WTC11 (cell line): ENCODE measurements at regions not wholly inside any gene's neighbourhood (a gene's known extent, or its start where the extent isn't known, plus 50 kb on each side); places are given as distances from the start of the nearest gene placed in this dataset.

Source experiments
- ATAC-seq: fragments of 200-7000 bp; cut with Tn5 transposase; 2 replicates; pipeline ENCODE4 v1.10.0; 2021; ENCODE audit warnings: mild to moderate bottlenecking, moderate library complexity
- CTCF ChIA-PET: fragments of 300-600 bp; sonication (Branson Sonifier 250); formaldehyde crosslinking; loops from one replicate; lab custom pipeline; 2021; ENCODE audit warnings: antibody characterized with exemption; lab: Charles Lee
- POLR2A ChIA-PET: fragments of 350-600 bp; sonication (Branson Sonifier 250); formaldehyde crosslinking; loops from one replicate; lab custom pipeline; 2021; ENCODE audit warnings: antibody characterized with exemption; lab: Charles Lee
- DNase-seq: peaks from one replicate; pipeline ENCODE4 v3.0.0; 2021; ENCODE audit warnings: low spot score
- H3K27ac Mint-ChIP-seq: 2 replicates; pipeline ENCODE4 v1.8.0; 2021; ENCODE audit warnings: mixed read lengths
- H3K27me3 Mint-ChIP-seq: 2 replicates; pipeline ENCODE4 v1.8.0; 2021; ENCODE audit warnings: low read depth, mild to moderate bottlenecking, moderate library complexity, mixed read lengths
- H3K36me3 Mint-ChIP-seq: 2 replicates; pipeline ENCODE4 v1.8.0; 2021; ENCODE audit warnings: mixed read lengths
- H3K4me1 Mint-ChIP-seq: 2 replicates; pipeline ENCODE4 v1.8.0; 2022; ENCODE audit warnings: mixed read lengths
- H3K4me3 Mint-ChIP-seq: 2 replicates; pipeline ENCODE4 v1.8.0; 2021; ENCODE audit warnings: mild to moderate bottlenecking, moderate library complexity, mixed read lengths
- H3K9me3 Mint-ChIP-seq: 2 replicates; pipeline ENCODE4 v1.8.0; 2021; ENCODE audit warnings: mixed read lengths
- ELF4 ChIP-seq: sonication (generic); formaldehyde crosslinking; IDR thresholded peaks from 2 replicates; pipeline ENCODE4 v1.8.1; 2022; ENCODE audit warnings: low read depth, mild to moderate bottlenecking, moderate library complexity, missing genetic modification reagents
- EMX1 ChIP-seq: fragments of 250-450 bp; sonication (Bioruptor Pico); IDR thresholded peaks from 2 replicates; pipeline ENCODE4 v1.8.0; 2021; ENCODE audit warnings: mild to moderate bottlenecking
- ETV6 ChIP-seq: sonication (generic); formaldehyde crosslinking; IDR thresholded peaks from 2 replicates; pipeline ENCODE4 v1.8.1; 2022; ENCODE audit warnings: mild to moderate bottlenecking, missing genetic modification reagents
- GRHL2 ChIP-seq: fragments of 250-450 bp; sonication (Bioruptor Pico); IDR thresholded peaks from 2 replicates; pipeline ENCODE4 v1.8.0; 2022; ENCODE audit warnings: mild to moderate bottlenecking, moderate library complexity; ENCODE audit not compliant: insufficient replicate concordance, severe bottlenecking
- IRF1 ChIP-seq: sonication (generic); formaldehyde crosslinking; IDR thresholded peaks from 2 replicates; pipeline ENCODE4 v1.8.0; 2023; ENCODE audit warnings: missing genetic modification reagents
- JAZF1 ChIP-seq: fragments of 250-450 bp; sonication (Bioruptor Pico); IDR thresholded peaks from 2 replicates; pipeline ENCODE4 v1.9.0; 2021; ENCODE audit warnings: moderate library complexity, mild to moderate bottlenecking, inconsistent platforms
- MXD4 ChIP-seq: fragments of 250-450 bp; sonication (Bioruptor Pico); IDR thresholded peaks from 2 replicates; pipeline ENCODE4 v1.8.0; 2021; ENCODE audit warnings: mild to moderate bottlenecking, moderate library complexity, borderline replicate concordance
- MYBL2 ChIP-seq: sonication (generic); formaldehyde crosslinking; IDR thresholded peaks from 2 replicates; pipeline ENCODE4 v1.8.1; 2023; ENCODE audit warnings: mild to moderate bottlenecking, moderate library complexity, missing genetic modification reagents
- PREB ChIP-seq: sonication (generic); formaldehyde crosslinking; IDR thresholded peaks from 2 replicates; pipeline ENCODE4 v1.8.1; 2022; ENCODE audit warnings: mild to moderate bottlenecking, missing genetic modification reagents, moderate library complexity, borderline replicate concordance
- PRRX2 ChIP-seq: fragments of 250-450 bp; sonication (Bioruptor Pico); IDR thresholded peaks from 2 replicates; pipeline ENCODE4 v1.8.0; 2021; ENCODE audit warnings: mild to moderate bottlenecking
- RORB ChIP-seq: fragments of 250-450 bp; sonication (Bioruptor Pico); IDR thresholded peaks from 2 replicates; pipeline ENCODE4 v1.9.0; 2021; ENCODE audit warnings: mild to moderate bottlenecking
- SP1 ChIP-seq: sonication (generic); formaldehyde crosslinking; conservative IDR thresholded peaks from 2 replicates; pipeline ENCODE4 v1.8.1; 2022; ENCODE audit warnings: missing genetic modification reagents
- TCF7 ChIP-seq: sonication (generic); formaldehyde crosslinking; IDR thresholded peaks from 2 replicates; pipeline ENCODE4 v1.8.0; 2022; ENCODE audit warnings: mild to moderate bottlenecking, low read depth, missing genetic modification reagents, moderate library complexity
- ZNF121 ChIP-seq: sonication (generic); formaldehyde crosslinking; IDR thresholded peaks from 2 replicates; pipeline ENCODE4 v1.8.0; 2023; ENCODE audit warnings: missing genetic modification reagents
- ZNF317 ChIP-seq: sonication (generic); formaldehyde crosslinking; IDR thresholded peaks from 2 replicates; pipeline ENCODE4 v1.8.1; 2023; ENCODE audit warnings: low read depth, mild to moderate bottlenecking, moderate library complexity, missing genetic modification reagents, borderline replicate concordance
- ZNF396 ChIP-seq: fragments of 250-450 bp; sonication (Bioruptor Pico); IDR thresholded peaks from 2 replicates; pipeline ENCODE4 v1.8.0; 2021; ENCODE audit warnings: mild to moderate bottlenecking, moderate library complexity, borderline replicate concordance
- ZNF671 ChIP-seq: fragments of 250-450 bp; sonication (Bioruptor Pico); IDR thresholded peaks from 2 replicates; pipeline ENCODE4 v1.8.0; 2021; ENCODE audit warnings: mild to moderate bottlenecking
- TF ChIP-seq, protein P1 (sequence below): sonication (generic); formaldehyde crosslinking; IDR thresholded peaks from 2 replicates; pipeline ENCODE4 v1.8.1; 2022; ENCODE audit warnings: low read depth, missing genetic modification reagents, borderline replicate concordance
- TF ChIP-seq, protein P2 (sequence below): sonication (generic); formaldehyde crosslinking; IDR thresholded peaks from 2 replicates; pipeline ENCODE4 v1.8.1; 2022; ENCODE audit warnings: mild to moderate bottlenecking, moderate library complexity, missing genetic modification reagents
- TF ChIP-seq, protein P3 (sequence below): sonication (generic); formaldehyde crosslinking; IDR thresholded peaks from 2 replicates; pipeline ENCODE4 v1.8.0; 2022; ENCODE audit warnings: mild to moderate bottlenecking, missing genetic modification reagents
- TF ChIP-seq, protein P4 (sequence below): sonication (generic); formaldehyde crosslinking; IDR thresholded peaks from 2 replicates; pipeline ENCODE4 v1.8.1; 2023; ENCODE audit warnings: mild to moderate bottlenecking, missing genetic modification reagents
- TF ChIP-seq, protein P5 (sequence below): sonication (generic); formaldehyde crosslinking; IDR thresholded peaks from 2 replicates; pipeline ENCODE4 v1.8.1; 2023; ENCODE audit warnings: mild to moderate bottlenecking, missing genetic modification reagents

GRCh38 chr5:9721161-9721560 is 91.0 kb upstream of the TAS2R1 start:
- CTCF ChIA-PET = no interaction called here
- no peak for ATAC-seq
- POLR2A ChIA-PET = no interaction called here
- DNase-seq = no peak
- no peak overlapping the region for H3K4me3 Mint-ChIP-seq
- no peak overlapping the region for H3K27ac Mint-ChIP-seq
- TF ChIP-seq ZNF396 (no peak), ZNF671 (CRISPR knock-in tag) (no peak), ZNF121 (CRISPR knock-in tag) (no peak), IRF1 (no peak), ZNF317 (CRISPR knock-in tag) (no peak), ETV6 (no peak), PREB (CRISPR knock-in tag) (no peak), TCF7 (CRISPR knock-in tag) (no peak), RORB (CRISPR knock-in tag) (no peak)
- TF ChIP-seq, protein P1, sequence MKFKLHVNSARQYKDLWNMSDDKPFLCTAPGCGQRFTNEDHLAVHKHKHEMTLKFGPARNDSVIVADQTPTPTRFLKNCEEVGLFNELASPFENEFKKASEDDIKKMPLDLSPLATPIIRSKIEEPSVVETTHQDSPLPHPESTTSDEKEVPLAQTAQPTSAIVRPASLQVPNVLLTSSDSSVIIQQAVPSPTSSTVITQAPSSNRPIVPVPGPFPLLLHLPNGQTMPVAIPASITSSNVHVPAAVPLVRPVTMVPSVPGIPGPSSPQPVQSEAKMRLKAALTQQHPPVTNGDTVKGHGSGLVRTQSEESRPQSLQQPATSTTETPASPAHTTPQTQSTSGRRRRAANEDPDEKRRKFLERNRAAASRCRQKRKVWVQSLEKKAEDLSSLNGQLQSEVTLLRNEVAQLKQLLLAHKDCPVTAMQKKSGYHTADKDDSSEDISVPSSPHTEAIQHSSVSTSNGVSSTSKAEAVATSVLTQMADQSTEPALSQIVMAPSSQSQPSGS = no peak
- TF ChIP-seq, protein P2, sequence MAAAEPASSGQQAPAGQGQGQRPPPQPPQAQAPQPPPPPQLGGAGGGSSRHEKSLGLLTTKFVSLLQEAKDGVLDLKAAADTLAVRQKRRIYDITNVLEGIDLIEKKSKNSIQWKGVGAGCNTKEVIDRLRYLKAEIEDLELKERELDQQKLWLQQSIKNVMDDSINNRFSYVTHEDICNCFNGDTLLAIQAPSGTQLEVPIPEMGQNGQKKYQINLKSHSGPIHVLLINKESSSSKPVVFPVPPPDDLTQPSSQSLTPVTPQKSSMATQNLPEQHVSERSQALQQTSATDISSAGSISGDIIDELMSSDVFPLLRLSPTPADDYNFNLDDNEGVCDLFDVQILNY = no peak
- TF ChIP-seq, protein P3, sequence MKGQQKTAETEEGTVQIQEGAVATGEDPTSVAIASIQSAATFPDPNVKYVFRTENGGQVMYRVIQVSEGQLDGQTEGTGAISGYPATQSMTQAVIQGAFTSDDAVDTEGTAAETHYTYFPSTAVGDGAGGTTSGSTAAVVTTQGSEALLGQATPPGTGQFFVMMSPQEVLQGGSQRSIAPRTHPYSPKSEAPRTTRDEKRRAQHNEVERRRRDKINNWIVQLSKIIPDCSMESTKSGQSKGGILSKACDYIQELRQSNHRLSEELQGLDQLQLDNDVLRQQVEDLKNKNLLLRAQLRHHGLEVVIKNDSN (CRISPR knock-in tag) = no peak
- TF ChIP-seq, protein P4, sequence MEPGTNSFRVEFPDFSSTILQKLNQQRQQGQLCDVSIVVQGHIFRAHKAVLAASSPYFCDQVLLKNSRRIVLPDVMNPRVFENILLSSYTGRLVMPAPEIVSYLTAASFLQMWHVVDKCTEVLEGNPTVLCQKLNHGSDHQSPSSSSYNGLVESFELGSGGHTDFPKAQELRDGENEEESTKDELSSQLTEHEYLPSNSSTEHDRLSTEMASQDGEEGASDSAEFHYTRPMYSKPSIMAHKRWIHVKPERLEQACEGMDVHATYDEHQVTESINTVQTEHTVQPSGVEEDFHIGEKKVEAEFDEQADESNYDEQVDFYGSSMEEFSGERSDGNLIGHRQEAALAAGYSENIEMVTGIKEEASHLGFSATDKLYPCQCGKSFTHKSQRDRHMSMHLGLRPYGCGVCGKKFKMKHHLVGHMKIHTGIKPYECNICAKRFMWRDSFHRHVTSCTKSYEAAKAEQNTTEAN = no peak
- TF ChIP-seq, all 79 proteins: peak for 0
- Mint-ChIP-seq H3K36me3 (no peaks in the 10 kb centered on the region), H3K4me1 (peaks cover 7% of the 10 kb centered on the region; the same call in 1 of the 2 replicates), H3K27me3 (no peaks in the 10 kb centered on the region), H3K9me3 (peaks cover 13% of the 10 kb centered on the region)

DNA sequence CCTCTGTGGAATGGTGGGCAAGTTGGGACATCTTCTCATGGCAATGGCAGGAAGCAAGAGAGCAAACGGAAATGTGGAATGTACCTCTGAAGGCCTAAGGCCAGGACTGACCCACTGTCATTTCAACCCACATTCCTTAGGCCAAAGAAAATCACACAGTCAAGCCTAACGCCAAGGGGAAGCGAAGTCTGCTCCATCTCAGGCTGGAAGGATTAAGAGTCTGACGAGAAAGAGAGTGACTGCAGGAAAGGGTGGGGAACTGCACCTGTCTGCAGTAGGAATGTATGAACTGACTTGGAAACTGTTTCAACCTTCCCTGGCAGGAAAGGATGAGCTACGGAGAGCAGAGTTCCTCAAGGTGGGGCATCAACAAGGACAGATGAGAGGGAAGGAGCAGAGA is 90.2 kb upstream of the TAS2R1 start:
- ChIA-PET POLR2A (no interaction called here), CTCF (no interaction called here)
- H3K27ac Mint-ChIP-seq = no peak overlapping the region
- no peak overlapping the region for H3K4me3 Mint-ChIP-seq
- ATAC-seq = peak; percentile 63
- no peaks in the 10 kb centered on the region for H3K36me3 Mint-ChIP-seq
- H3K27me3 Mint-ChIP-seq = no peaks in the 10 kb centered on the region
- peaks cover 10% of the 10 kb centered on the region for H3K9me3 Mint-ChIP-seq
- no peak for DNase-seq
- peaks cover 7% of the 10 kb centered on the region; the same call in 1 of the 2 replicates for H3K4me1 Mint-ChIP-seq
- TF ChIP-seq GRHL2 (CRISPR knock-in tag) = no peak
- TF ChIP-seq JAZF1 (CRISPR knock-in tag) = no peak
- no peak for TF ChIP-seq EMX1 (CRISPR knock-in tag)
- no peak for TF ChIP-seq PRRX2 (CRISPR knock-in tag)
- TF ChIP-seq MYBL2 (CRISPR knock-in tag) = no peak
- no peak for TF ChIP-seq MXD4 (CRISPR knock-in tag)
- no peak for TF ChIP-seq ETV6
- TF ChIP-seq ELF4 (CRISPR knock-in tag) = no peak
- TF ChIP-seq, protein P5, sequence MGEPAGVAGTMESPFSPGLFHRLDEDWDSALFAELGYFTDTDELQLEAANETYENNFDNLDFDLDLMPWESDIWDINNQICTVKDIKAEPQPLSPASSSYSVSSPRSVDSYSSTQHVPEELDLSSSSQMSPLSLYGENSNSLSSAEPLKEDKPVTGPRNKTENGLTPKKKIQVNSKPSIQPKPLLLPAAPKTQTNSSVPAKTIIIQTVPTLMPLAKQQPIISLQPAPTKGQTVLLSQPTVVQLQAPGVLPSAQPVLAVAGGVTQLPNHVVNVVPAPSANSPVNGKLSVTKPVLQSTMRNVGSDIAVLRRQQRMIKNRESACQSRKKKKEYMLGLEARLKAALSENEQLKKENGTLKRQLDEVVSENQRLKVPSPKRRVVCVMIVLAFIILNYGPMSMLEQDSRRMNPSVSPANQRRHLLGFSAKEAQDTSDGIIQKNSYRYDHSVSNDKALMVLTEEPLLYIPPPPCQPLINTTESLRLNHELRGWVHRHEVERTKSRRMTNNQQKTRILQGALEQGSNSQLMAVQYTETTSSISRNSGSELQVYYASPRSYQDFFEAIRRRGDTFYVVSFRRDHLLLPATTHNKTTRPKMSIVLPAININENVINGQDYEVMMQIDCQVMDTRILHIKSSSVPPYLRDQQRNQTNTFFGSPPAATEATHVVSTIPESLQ (CRISPR knock-in tag) = no peak
- no peak for TF ChIP-seq SP1 (CRISPR knock-in tag)
